NCI-H82 treated with DMSO at 0.1 percent for 48 hours (cell line): ENCODE measurements at regions not wholly inside any gene's neighbourhood (a gene's known extent, or its start where the extent isn't known, plus 50 kb on each side); places are given as distances from the start of the nearest gene placed in this dataset.

ENCODE experiments used
- DNase-seq: peaks from one replicate; lab custom pipeline; 2025; ENCODE audit not compliant: unreplicated experiment; lab: John Stamatoyannopoulos, UW

- no peak for DNase-seq
Measured at GRCh38 chr1:38555594-38555993, 304.0 kb downstream of the RRAGC start.

DNA sequence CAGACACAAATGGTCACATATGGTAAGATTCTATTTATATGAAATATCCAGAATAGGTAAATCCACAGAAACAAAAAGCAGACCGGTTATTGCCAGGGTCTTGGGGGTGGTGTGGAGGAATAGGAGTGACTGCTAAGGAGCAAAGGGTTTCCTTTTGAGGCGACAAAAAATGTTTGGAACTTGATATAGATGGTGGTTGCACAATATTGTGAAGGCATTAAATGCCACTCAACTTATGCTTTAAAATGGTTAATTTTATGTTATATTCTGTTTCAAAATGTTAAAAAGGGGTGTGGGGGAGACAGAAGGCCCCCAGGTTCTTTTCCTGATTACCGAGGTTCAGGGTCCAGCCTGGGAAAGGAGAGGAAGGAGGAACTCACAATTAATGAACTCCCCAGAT is 304.4 kb downstream of the RRAGC start:
- no peak for DNase-seq

GRCh38 chr1:38551318-38552307 is 308.0 kb downstream of the RRAGC start:
- no peak for DNase-seq

DNA sequence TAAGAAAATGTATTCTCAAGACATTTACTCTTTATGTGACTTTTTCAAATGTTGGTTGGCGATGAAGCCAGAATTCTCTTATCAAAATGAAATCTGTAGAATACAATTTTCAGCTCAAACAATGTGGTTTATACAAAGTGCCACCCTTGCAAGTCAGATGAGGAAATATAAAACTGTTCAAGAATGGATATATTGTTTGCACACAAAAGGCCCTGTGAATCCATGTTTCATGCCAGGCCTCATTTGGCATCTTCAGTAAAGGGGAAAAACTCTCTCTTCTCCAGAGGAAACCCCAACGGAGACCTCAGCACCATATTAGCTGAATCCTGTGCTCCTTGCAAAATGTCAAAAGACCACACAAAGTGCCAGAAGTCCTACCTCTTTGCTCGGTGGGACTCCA is 310.4 kb downstream of the RRAGC start:
- no peak for DNase-seq

GRCh38 chr1:38547321-38547720 is 312.3 kb downstream of the RRAGC start:
- no peak for DNase-seq

DNA sequence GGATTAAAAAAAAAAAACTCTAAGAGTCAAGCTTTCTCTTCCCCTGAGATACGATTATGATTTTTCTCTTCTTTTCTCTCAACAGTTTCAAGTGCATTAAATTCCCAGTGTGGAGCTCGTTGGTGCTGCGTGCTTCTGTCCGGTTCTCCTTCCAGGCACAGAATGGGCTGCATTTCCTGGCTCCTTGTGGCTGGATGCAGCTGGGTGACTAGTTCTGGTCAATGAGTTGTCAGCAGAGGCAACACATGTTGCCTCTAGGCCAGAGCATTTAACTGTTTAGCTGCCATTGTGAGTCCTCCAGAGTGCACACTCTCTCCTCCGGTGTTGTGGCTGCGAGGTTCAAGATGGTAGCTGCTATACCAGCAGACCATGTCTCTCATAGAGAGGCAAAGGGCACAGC is 312.9 kb downstream of the RRAGC start:
- DNase-seq, result no peak

DNA sequence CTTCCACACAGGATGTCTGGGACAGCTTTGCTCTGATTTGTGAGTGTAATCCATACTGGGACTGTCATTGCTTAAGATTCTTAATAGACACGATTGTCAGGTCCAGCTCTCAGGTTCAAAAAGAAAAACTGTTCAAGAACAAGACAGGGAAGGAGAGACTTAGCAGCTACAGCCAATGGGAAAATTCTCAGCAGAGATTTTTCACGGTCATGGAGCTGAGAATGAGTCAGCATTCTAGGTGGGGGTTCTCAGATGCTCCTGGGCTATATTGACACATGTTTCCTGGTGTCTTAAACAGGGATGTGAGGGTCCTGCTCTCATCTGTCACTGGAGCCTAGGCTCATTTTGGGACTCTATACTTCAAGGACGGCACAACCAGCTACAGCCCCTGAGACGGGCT is 318.3 kb downstream of the RRAGC start:
- no peak for DNase-seq

DNA sequence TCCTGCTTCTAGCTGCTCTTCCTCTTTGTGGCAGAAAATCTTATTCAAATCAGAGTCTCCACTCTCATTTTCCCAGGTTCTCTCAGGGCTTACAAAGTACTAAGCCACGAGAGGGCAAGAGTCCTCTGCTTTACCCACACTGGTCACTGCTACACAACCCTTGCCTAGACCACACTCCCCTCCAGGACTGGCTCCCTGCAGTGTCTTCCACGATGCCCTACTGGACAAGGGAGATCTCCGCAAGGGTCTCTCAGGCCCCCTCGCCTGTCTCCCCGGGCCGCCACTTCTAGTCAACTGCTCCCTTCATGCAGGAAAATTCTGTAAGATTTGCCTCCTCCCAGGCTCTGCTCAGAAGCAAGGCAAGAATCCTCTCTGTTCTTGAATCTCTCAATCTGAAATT is 319.6 kb downstream of the RRAGC start:
- no peak for DNase-seq

DNA sequence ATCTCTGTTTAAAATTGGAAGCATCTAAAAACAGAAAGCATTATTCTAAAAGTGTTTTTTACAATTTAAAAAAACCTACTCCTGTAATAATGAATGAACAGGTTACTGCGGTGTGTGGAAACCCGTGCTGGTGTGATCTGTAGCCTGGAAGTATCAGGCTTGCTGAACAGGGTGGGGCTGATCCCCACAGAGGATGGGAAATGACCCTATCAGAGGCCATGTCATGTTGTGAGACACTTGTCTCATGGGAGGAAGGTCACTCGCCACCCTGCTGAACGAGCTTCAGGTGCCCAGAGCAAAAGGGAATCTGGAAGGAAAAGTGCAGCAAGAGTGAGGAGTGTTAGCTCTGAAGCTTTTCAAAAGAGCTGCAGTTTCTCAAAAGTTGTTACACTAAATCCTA is 320.7 kb downstream of the RRAGC start:
- DNase-seq, result no peak

GRCh38 chr1:38536089-38536488 is 323.5 kb downstream of the RRAGC start:
- no peak for DNase-seq

- no peak for DNase-seq
Measured at GRCh38 chr1:38534473-38534823, 325.1 kb downstream of the RRAGC start.

- no peak for DNase-seq
Measured at GRCh38 chr1:38533772-38534472, 325.6 kb downstream of the RRAGC start.

DNA sequence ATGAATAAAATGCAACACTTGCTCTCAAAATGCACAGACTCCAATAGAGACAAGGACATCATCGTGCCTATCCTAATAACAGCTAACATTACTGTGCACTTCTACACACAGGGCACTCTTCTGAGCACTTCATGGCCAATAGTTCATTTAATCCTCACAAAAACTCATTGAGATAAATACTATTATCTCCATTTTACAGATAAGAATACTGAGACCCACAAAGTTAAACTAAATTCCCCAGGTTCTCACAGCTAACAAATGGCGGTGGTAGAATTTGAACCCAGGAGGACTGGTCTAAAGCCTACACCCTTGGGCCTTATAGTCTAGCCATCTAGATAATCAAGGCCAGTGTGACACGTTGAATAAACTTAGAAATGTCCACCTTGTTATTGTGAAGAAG is 328.6 kb downstream of the RRAGC start:
- DNase-seq, result no peak

DNA sequence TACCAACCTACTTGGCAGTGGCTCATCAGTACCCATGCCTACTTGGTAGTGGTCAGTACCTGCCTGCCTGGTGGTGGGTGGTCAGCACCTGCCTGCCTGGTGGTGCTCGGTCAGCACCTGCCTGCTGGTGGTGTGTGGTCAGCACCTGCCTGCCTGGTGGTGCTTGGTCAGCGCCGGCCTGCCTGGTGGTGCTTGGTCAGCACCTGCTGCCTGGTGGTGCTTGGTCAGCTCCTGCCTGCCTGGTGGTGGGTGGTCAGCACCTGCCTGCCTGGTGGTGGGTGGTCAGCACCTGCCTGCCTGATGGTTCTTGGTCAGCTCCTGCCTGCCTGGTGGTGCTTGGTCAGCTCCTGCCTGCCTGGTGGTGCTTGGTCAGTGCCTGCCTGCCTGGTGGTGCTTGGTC is 329.6 kb downstream of the RRAGC start:
- DNase-seq, result no peak

GRCh38 chr1:38529391-38529790 is 330.2 kb downstream of the RRAGC start:
- no peak for DNase-seq

DNA sequence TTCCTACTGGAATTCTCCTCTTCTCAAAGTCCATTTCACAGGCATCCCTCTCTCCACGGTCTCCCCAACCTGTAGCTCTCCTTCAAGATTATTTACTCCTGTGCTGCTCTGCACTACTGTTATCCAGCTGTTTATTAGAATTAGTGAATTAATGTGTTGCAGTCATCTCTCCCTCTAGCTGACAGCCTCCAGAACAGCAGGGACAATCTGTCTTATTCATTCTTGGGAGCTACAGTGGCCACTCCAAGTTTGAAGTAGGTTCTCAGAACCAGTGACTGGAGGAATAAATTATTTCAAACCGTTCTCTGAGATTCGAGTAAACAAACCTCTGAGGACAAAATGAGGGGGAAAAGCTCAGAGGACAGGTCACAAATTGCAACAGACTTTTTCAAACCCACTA is 330.9 kb downstream of the RRAGC start:
- DNase-seq, result no peak

GRCh38 chr1:38527373-38527966 is 332.1 kb downstream of the RRAGC start:
- DNase-seq, result no peak

- DNase-seq, result no peak
Measured at GRCh38 chr1:38526046-38526445, 333.5 kb downstream of the RRAGC start.

DNA sequence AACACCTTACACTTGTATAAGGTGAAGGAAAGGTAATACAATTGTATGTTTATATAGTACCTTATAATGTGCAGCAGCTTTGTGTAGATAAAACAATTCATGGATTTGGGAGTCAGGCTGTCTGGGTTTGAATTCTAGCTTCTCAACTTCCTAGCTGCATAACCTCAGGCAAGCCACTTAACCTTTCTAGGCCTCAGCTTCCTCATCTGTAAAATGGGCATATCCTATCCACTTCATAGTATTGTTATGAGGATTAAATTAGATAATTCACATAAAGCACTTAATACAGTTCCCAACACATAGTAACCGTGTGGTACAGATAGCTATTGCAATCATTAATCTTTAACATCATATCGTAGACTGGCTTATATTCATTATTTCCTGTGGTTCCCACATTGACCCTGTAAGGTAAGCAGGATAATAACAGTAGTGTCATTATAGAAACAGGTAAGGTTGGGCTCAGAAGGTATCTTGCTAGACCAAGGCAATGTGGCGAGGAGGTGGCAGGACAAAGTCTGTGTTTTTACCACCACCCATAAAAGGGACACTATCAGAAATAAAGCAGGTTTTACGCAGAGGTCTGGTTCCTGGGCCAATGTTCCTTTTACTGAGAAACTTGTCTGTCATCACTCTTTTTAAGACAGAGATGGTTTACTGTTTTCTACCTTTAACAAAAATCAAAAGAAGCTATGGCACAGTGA is 334.1 kb downstream of the RRAGC start:
- no peak for DNase-seq

- DNase-seq, result no peak
Measured at GRCh38 chr1:38524025-38524641, 335.4 kb downstream of the RRAGC start.

DNA sequence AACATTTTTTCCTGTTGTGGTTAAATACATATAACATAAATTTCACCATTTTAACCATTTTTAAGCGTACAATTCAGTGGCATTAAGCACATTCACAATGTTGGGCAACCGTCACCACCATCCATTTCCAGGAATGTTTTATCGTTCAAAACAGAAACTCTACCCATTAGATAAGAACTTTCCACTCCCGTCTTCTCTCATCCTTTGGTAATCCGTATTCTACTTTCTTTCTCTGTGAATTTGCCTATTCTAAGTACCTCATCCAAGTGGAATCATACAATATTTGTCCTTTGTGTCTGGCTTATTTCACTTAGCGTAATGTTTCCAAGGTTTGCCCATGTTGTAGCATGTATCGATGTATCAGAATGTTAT is 336.0 kb downstream of the RRAGC start:
- no peak for DNase-seq
